Colonic mucosa (tissue), 4 donors: ENCODE measurements at regions not wholly inside any gene's neighbourhood (a gene's known extent, or its start where the extent isn't known, plus 50 kb on each side); places are given as distances from the start of the nearest gene placed in this dataset.

Experiments
- DNase-seq: peaks from one replicate; pipeline ENCODE4 v3.0.0-alpha.2; 2020
- H3K27ac ChIP-seq: fragments of 200-600 bp; one replicate; pipeline ENCODE4 v1.8.0; 2021
- H3K27me3 ChIP-seq: fragments of 200-600 bp; one replicate; pipeline ENCODE4 v1.8.0; 2021
- H3K36me3 ChIP-seq: fragments of 200-600 bp; one replicate; pipeline ENCODE4 v1.8.0; 2021
- H3K4me1 ChIP-seq: fragments of 200-600 bp; one replicate; pipeline ENCODE4 v1.8.0; 2021; ENCODE audit warnings: mild to moderate bottlenecking
- H3K4me3 ChIP-seq: fragments of 200-600 bp; one replicate; pipeline ENCODE4 v1.8.0; 2021
- H3K9ac ChIP-seq, 2 donors: one replicate each; pipeline ENCODE4 v1.7.0; 2013; ENCODE audit warnings: control low read depth in 2 of 2, low read depth in 2 of 2, low read length in 2 of 2
- H3K9me3 ChIP-seq: fragments of 200-600 bp; one replicate; pipeline ENCODE4 v1.8.0; 2021
- intact Hi-C: fragments of 100-400 bp; cut with DNase I; formaldehyde crosslinking; loops from one replicate; pipeline ENCODE4 v1.14.1; 2022
- TF ChIP-seq, protein P1 (sequence below): fragments of 200-600 bp; IDR thresholded peaks from one replicate; pipeline ENCODE4 v1.8.0; 2022; ENCODE audit warnings: antibody characterized with exemption, mild to moderate bottlenecking
- donor health status: healthy.
- donor health status: DM: no; HTN: no; CAD: no.
- donor health status: DM: no; HTN: no; CAD: no.

GRCh38 chr2:65489269-65489668 lies 56.9 kb upstream of the SPRED2 start:
- peak; percentile 54 for DNase-seq
- intact Hi-C loops, result no loop called here
- TF ChIP-seq, protein P1, sequence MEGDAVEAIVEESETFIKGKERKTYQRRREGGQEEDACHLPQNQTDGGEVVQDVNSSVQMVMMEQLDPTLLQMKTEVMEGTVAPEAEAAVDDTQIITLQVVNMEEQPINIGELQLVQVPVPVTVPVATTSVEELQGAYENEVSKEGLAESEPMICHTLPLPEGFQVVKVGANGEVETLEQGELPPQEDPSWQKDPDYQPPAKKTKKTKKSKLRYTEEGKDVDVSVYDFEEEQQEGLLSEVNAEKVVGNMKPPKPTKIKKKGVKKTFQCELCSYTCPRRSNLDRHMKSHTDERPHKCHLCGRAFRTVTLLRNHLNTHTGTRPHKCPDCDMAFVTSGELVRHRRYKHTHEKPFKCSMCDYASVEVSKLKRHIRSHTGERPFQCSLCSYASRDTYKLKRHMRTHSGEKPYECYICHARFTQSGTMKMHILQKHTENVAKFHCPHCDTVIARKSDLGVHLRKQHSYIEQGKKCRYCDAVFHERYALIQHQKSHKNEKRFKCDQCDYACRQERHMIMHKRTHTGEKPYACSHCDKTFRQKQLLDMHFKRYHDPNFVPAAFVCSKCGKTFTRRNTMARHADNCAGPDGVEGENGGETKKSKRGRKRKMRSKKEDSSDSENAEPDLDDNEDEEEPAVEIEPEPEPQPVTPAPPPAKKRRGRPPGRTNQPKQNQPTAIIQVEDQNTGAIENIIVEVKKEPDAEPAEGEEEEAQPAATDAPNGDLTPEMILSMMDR, result no peak

GRCh38 chr2:65488527-65488926 lies 56.1 kb upstream of the SPRED2 start:
- Histone ChIP-seq H3K9ac (no peak overlapping the region), H3K36me3 (no peaks in the 10 kb centered on the region), H3K27ac (no peak overlapping the region), H3K27me3 (no peaks in the 10 kb centered on the region), H3K4me3 (no peak overlapping the region), H3K4me1 (no peaks in the 10 kb centered on the region), H3K9me3 (no peaks in the 10 kb centered on the region)
- TF ChIP-seq, protein P1, result no peak
- intact Hi-C loops, result no loop called here
- no peak for DNase-seq

More at GRCh38 chr2:65489269-65489668, 56.9 kb upstream of the SPRED2 start:
- no peaks in the 10 kb centered on the region for H3K4me1 ChIP-seq
- no peaks in the 10 kb centered on the region for H3K9me3 ChIP-seq
- no peak overlapping the region for H3K4me3 ChIP-seq
- H3K36me3 ChIP-seq, result no peaks in the 10 kb centered on the region
- H3K27ac ChIP-seq, result no peak overlapping the region
- H3K27me3 ChIP-seq, result no peaks in the 10 kb centered on the region
- H3K9ac ChIP-seq, result no peak overlapping the region

DNA sequence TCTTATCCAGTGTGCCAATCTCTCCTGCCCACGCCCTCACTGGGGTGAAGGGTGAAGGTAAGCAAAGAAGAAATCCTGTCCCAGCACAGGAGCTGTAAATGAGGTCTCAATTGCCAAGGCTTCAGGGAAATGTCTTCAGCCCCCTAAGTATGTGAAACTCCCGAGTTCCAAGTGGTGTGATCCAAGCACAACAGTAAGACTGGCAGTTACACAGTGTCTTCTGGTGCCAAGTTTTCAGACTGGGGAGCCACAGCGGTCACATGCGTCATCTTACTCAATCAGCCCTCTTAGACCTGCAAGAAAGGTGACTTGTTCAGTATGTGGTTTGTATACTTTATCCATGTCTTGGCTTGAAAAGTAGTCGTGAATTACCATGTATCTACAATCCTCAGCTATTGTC lies 55.0 kb upstream of the SPRED2 start:
- Histone ChIP-seq H3K4me1 (no peaks in the 10 kb centered on the region), H3K4me3 (no peak overlapping the region), H3K9me3 (no peaks in the 10 kb centered on the region), H3K36me3 (no peaks in the 10 kb centered on the region), H3K27me3 (no peaks in the 10 kb centered on the region), H3K9ac (no peak overlapping the region), H3K27ac (no peak overlapping the region)
- TF ChIP-seq, protein P1, result no peak
- intact Hi-C loops, result no loop called here
- no peak for DNase-seq

GRCh38 chr2:65486802-65487201 lies 54.4 kb upstream of the SPRED2 start:
- intact Hi-C loops, result no loop called here
- H3K4me3 ChIP-seq, result no peak overlapping the region
- TF ChIP-seq, protein P1, result no peak
- no peaks in the 10 kb centered on the region for H3K4me1 ChIP-seq
- H3K36me3 ChIP-seq, result no peaks in the 10 kb centered on the region
- no peaks in the 10 kb centered on the region for H3K27me3 ChIP-seq
- no peak overlapping the region for H3K9ac ChIP-seq
- DNase-seq, result no peak
- no peaks in the 10 kb centered on the region for H3K9me3 ChIP-seq
- no peak overlapping the region for H3K27ac ChIP-seq

DNA sequence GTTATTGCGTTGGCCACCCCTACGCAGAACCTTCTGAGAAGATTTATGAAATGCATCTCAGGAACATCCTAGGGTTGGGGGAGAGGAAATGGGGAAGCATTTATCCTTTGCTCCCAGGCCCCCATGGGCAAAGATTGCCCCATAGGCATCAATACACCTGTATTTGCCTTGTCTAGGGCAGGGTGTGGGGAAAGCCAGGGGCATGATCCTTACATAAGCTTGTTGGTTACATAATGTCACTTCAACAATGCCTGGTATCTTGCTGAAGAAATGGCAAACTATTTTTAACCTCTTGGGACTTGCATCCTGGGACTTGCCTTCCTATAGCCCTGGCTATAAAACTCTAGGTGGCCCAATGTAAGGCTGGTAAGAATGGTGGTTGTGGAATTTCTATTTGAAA lies 53.9 kb upstream of the SPRED2 start:
- Histone ChIP-seq H3K9ac (no peak overlapping the region), H3K4me1 (no peaks in the 10 kb centered on the region), H3K27ac (no peak overlapping the region), H3K27me3 (no peaks in the 10 kb centered on the region), H3K9me3 (no peaks in the 10 kb centered on the region), H3K4me3 (no peak overlapping the region), H3K36me3 (no peaks in the 10 kb centered on the region)
- TF ChIP-seq, protein P1, result no peak
- intact Hi-C loops, result no loop called here
- no peak for DNase-seq

GRCh38 chr2:65485839-65486238 lies 53.4 kb upstream of the SPRED2 start:
- no peaks in the 10 kb centered on the region for H3K4me1 ChIP-seq
- intact Hi-C loops, result no loop called here
- H3K9ac ChIP-seq, result no peak overlapping the region
- H3K4me3 ChIP-seq, result no peak overlapping the region
- H3K27me3 ChIP-seq, result no peaks in the 10 kb centered on the region
- TF ChIP-seq, protein P1, result no peak
- DNase-seq, result no peak
- H3K9me3 ChIP-seq, result no peaks in the 10 kb centered on the region
- no peak overlapping the region for H3K27ac ChIP-seq
- H3K36me3 ChIP-seq, result no peaks in the 10 kb centered on the region
